HepG2 (cell line): ENCODE measurements at regions not wholly inside any gene's neighbourhood (a gene's known extent, or its start where the extent isn't known, plus 50 kb on each side); places are given as distances from the start of the nearest gene placed in this dataset.

Source experiments
- ATAC-seq: fragments of 200-7000 bp; cut with Tn5 transposase; 3 replicates; pipeline ENCODE4 v1.9.1; 2020; ENCODE audit warnings: mild to moderate bottlenecking, moderate library complexity
- BruUV-seq: library from RNA; stranded (reverse); fragments of 400-500 nt; replicated peaks from 2 replicates; lab custom pipeline; 2021; lab: Mats Ljungman, UMichigan
- CTCF ChIA-PET: fragments of 300-600 bp; formaldehyde crosslinking; extraction: SDS; loops from one replicate; lab custom pipeline; 2021; ENCODE audit warnings: low total read pairs, inconsistent platforms, low intra/inter-chr PET ratio; lab: Yijun Ruan, JAX
- POLR2A ChIA-PET: fragments of 350-600 bp; sonication (Branson Sonifier 250); formaldehyde crosslinking; loops from one replicate; lab custom pipeline; 2020; ENCODE audit warnings: antibody characterized with exemption, inconsistent platforms; lab: Yijun Ruan, JAX
- DNase-seq: peaks from one replicate; pipeline ENCODE4 v3.0.0-alpha.2; 2015; ENCODE audit warnings: low spot score
- FAIRE-seq: peaks from 3 replicates; lab custom pipeline; 2011; peaks lifted over from hg19 to GRCh38; lab: Jason Lieb, UNC
- H2AFZ ChIP-seq: one replicate; pipeline ENCODE4 v1.6.1; 2011; ENCODE audit warnings: low read length, inconsistent platforms
- H3K27ac ChIP-seq: fragments of 300-600 bp; 3 replicates; pipeline ENCODE4 v1.8.0; 2011; ENCODE audit warnings: mixed run types, mild to moderate bottlenecking, mixed read lengths, low read length, inconsistent platforms; ENCODE audit not compliant: insufficient read depth; ENCODE audit errors: extremely low read length
- H3K27me3 ChIP-seq, 2 experiments: fragments of 200-600 bp in 1 of 2; 2 replicates in 1 of 2; 3 replicates in 1 of 2; pipeline versions ENCODE4 v1.6.0 to v1.8.0; 2011; ENCODE audit warnings: low read length in 2 of 2, mild to moderate bottlenecking in 2 of 2, moderate library complexity in 2 of 2, inconsistent platforms in 1 of 2; ENCODE audit not compliant: insufficient read depth in 2 of 2, control insufficient read depth in 1 of 2
- H3K36me3 ChIP-seq, 2 experiments: fragments of 200-600 bp in 1 of 2; replicated peaks in 1 of 2; 2 replicates in 1 of 2; 3 replicates in 1 of 2; pipeline versions ENCODE4 v1.5.1 to v1.8.0; 2011; ENCODE audit warnings: low read length in 2 of 2, inconsistent platforms in 1 of 2; ENCODE audit not compliant: insufficient read depth in 2 of 2, control insufficient read depth in 1 of 2
- H3K4me1 ChIP-seq: 2 replicates; pipeline ENCODE4 v1.5.1; 2012; ENCODE audit warnings: low read length, inconsistent platforms; ENCODE audit not compliant: insufficient read depth
- H3K4me2 ChIP-seq: 2 replicates; pipeline ENCODE4 v1.6.0; 2011; ENCODE audit warnings: low read depth, low read length, inconsistent platforms
- H3K4me3 ChIP-seq, 3 experiments: fragments of 200-600 bp in 1 of 3; sonication (generic), shearing (Covaris generic) in 1 of 3; replicated peaks in 1 of 3; 2 replicates each; pipeline ENCODE4 v1.5.1; 2011 to 2016; ENCODE audit warnings: low read length in 3 of 3, inconsistent platforms in 2 of 3, low read depth in 2 of 3, mild to moderate bottlenecking in 2 of 3, control low read depth in 1 of 3, mixed read lengths in 1 of 3; ENCODE audit not compliant: insufficient read depth in 1 of 3
- H3K79me2 ChIP-seq: one replicate; pipeline ENCODE4 v1.6.1; 2011; ENCODE audit warnings: low read length, inconsistent platforms; ENCODE audit not compliant: insufficient read depth
- H3K9ac ChIP-seq: 2 replicates; pipeline ENCODE4 v1.6.0; 2011; ENCODE audit warnings: mild to moderate bottlenecking, low read depth, low read length, inconsistent platforms; ENCODE audit not compliant: insufficient read depth
- H3K9me3 ChIP-seq: 2 replicates; pipeline ENCODE4 v1.5.1; 2012; ENCODE audit warnings: mild to moderate bottlenecking, low read length
- H4K20me1 ChIP-seq: 2 replicates; pipeline ENCODE4 v1.6.0; 2011; ENCODE audit warnings: inconsistent platforms, mild to moderate bottlenecking, low read length, moderate library complexity; ENCODE audit not compliant: insufficient read depth
- CEBPB ChIP-seq: IDR thresholded peaks from 2 replicates; pipeline ENCODE4 v1.6.1; 2011; ENCODE audit warnings: low read depth, low read length, improper control_type of control experiment, borderline replicate concordance
- ELK4 ChIP-seq: sonication (generic); formaldehyde crosslinking; IDR thresholded peaks from 2 replicates; pipeline ENCODE4 v1.9.0; 2021; ENCODE audit warnings: missing genetic modification reagents, borderline replicate concordance
- ISX ChIP-seq: sonication (generic); formaldehyde crosslinking; conservative IDR thresholded peaks from 2 replicates; pipeline ENCODE4 v1.5.0; 2020; ENCODE audit warnings: missing genetic modification reagents
- MATR3 ChIP-seq: sonication (generic); formaldehyde crosslinking; IDR thresholded peaks from 2 replicates; pipeline ENCODE4 v1.4.0; 2020; ENCODE audit warnings: missing genetic modification reagents
- SAP130 ChIP-seq: IDR thresholded peaks from 2 replicates; pipeline ENCODE4 v1.6.1; 2016; ENCODE audit warnings: low read depth
- SIN3B ChIP-seq: fragments of 150-350 bp; IDR thresholded peaks from 2 replicates; pipeline ENCODE4 v1.6.1; 2014; ENCODE audit warnings: low read length
- ZBTB1 ChIP-seq: sonication (generic); formaldehyde crosslinking; IDR thresholded peaks from 2 replicates; pipeline ENCODE4 v1.4.0; 2020; ENCODE audit warnings: missing genetic modification reagents, borderline replicate concordance
- ZNF224 ChIP-seq: sonication (generic); formaldehyde crosslinking; IDR thresholded peaks from 2 replicates; pipeline ENCODE4 v1.5.0; 2020; ENCODE audit warnings: mild to moderate bottlenecking, missing genetic modification reagents
- ZNF253 ChIP-seq: sonication (generic); formaldehyde crosslinking; IDR thresholded peaks from 2 replicates; pipeline ENCODE4 v1.8.0; 2022; ENCODE audit warnings: mild to moderate bottlenecking, missing genetic modification reagents, borderline replicate concordance
- ZNF431 ChIP-seq: sonication (generic); formaldehyde crosslinking; IDR thresholded peaks from 2 replicates; pipeline ENCODE4 v1.9.0; 2022; ENCODE audit warnings: missing genetic modification reagents, low read depth, mild to moderate bottlenecking, borderline replicate concordance
- ZNF546 ChIP-seq: sonication (generic); formaldehyde crosslinking; conservative IDR thresholded peaks from 2 replicates; pipeline ENCODE4 v1.8.1; 2023; ENCODE audit warnings: mild to moderate bottlenecking, missing genetic modification reagents
- ZNF629 ChIP-seq: sonication (generic); formaldehyde crosslinking; conservative IDR thresholded peaks from 2 replicates; pipeline ENCODE4 v1.5.0; 2020; ENCODE audit warnings: missing genetic modification reagents
- ZNF777 ChIP-seq: sonication (generic); formaldehyde crosslinking; IDR thresholded peaks from 2 replicates; pipeline ENCODE4 v1.4.0; 2020; ENCODE audit warnings: missing genetic modification reagents
- ZNF83 ChIP-seq: sonication (generic); formaldehyde crosslinking; IDR thresholded peaks from 2 replicates; pipeline ENCODE4 v1.4.0; 2020; ENCODE audit warnings: missing genetic modification reagents, mild to moderate bottlenecking, borderline replicate concordance
- ZSCAN5A ChIP-seq: sonication (generic); formaldehyde crosslinking; IDR thresholded peaks from 2 replicates; pipeline ENCODE4 v1.8.0; 2022; ENCODE audit warnings: mild to moderate bottlenecking, missing genetic modification reagents, borderline replicate concordance
- WGBS: methylation state at CpG from one replicate; pipeline ENCODE4 v1.1.6; 2017; ENCODE audit warnings: low lambda C conversion rate; 5-methylcytosine and 5-hydroxymethylcytosine counted together
- in situ Hi-C: cut with HindIII; loops from 2 replicates; pipeline ENCODE4 v1.10.0; 2017; ENCODE audit warnings: low pct_unique_long_range_greater_than_20kb; ENCODE audit not compliant: extremely low pct_ligation_motif_present
- intact Hi-C: fragments of 100-400 bp; cut with micrococcal nuclease; formaldehyde crosslinking; loops from one replicate; pipeline ENCODE4 v1.10.0; 2022; ENCODE audit not compliant: unreplicated experiment
- TF ChIP-seq, protein P1 (sequence below): sonication (generic); formaldehyde crosslinking; IDR thresholded peaks from 2 replicates; pipeline ENCODE4 v1.4.0; 2020; ENCODE audit warnings: mild to moderate bottlenecking, missing genetic modification reagents

- no peak for FAIRE-seq
- intact Hi-C loops (no loop called here), in situ Hi-C loops (no loop called here)
- Histone ChIP-seq H3K9ac (no peak overlapping the region), H2AFZ (no peak overlapping the region), H3K4me2 (no peak overlapping the region), H4K20me1 (no peaks in the 10 kb centered on the region), H3K27ac (no peak overlapping the region), H3K9me3 (no peaks in the 10 kb centered on the region), H3K27me3 (no peaks in the 10 kb centered on the region; a peak in 1 of 5 replicates), H3K79me2 (no peaks in the 10 kb centered on the region), H3K36me3 (no peaks in the 10 kb centered on the region), H3K4me3 (no peak overlapping the region), H3K4me1 (no peaks in the 10 kb centered on the region)
- no peak for ATAC-seq
- POLR2A ChIA-PET = no interaction called here
- DNase-seq = no peak
- no peak for TF ChIP-seq MATR3 (CRISPR knock-in tag)
- TF ChIP-seq ZSCAN5A = no peak
- no peak for TF ChIP-seq ELK4
- no TSS peak for BruUV-seq
- CTCF ChIA-PET = no interaction called here
These were observed 114.5 kb upstream of the PAQR3 start for GRCh38 chr4:79053754-79054153.

DNA sequence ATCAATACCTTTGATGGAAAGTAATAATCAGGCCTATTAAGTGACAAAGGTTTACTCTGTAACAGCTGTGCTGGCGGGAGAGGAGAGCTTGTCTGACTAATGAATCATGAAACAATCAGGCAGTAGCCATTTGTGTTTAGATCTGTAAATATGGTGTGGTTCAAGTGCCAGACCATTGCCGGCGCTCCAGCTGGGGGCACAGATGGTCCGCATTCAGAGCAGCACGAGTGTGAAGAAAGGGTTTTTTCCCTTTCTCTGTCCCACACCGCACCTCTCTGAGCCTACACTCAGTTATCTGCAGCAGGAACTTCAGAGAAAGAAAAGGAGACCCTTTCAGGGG lies 111.3 kb upstream of the PAQR3 start:
- BruUV-seq = no TSS peak
- ChIA-PET POLR2A (no interaction called here), CTCF (no interaction called here)
- TF ChIP-seq SIN3B = no peak
- no peak for TF ChIP-seq ZNF83 (CRISPR knock-in tag)
- no peak for TF ChIP-seq SAP130 (CRISPR knock-in tag)
- no peak for TF ChIP-seq ISX
- TF ChIP-seq, protein P1, sequence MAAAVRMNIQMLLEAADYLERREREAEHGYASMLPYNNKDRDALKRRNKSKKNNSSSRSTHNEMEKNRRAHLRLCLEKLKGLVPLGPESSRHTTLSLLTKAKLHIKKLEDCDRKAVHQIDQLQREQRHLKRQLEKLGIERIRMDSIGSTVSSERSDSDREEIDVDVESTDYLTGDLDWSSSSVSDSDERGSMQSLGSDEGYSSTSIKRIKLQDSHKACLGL (CRISPR knock-in tag) = no peak
- no peak for TF ChIP-seq ZNF629 (CRISPR knock-in tag)
- no peak for TF ChIP-seq ZNF224
- no peak for TF ChIP-seq ZNF253
- TF ChIP-seq ZNF431 (CRISPR knock-in tag) = no peak
- TF ChIP-seq ZBTB1 (CRISPR knock-in tag) = no peak
- TF ChIP-seq ZNF546 = no peak
- no peak for TF ChIP-seq ZNF777 (CRISPR knock-in tag)
- TF ChIP-seq CEBPB = no peak
- H3K36me3 ChIP-seq = no peaks in the 10 kb centered on the region
- H3K9me3 ChIP-seq = no peaks in the 10 kb centered on the region
- H3K79me2 ChIP-seq = no peaks in the 10 kb centered on the region
- ATAC-seq (no peak), FAIRE-seq (no peak), DNase-seq (no peak)
- H3K9ac ChIP-seq = no peak overlapping the region
- H4K20me1 ChIP-seq = no peaks in the 10 kb centered on the region
- H3K4me2 ChIP-seq = no peak overlapping the region
- WGBS = 10% methylated on average over 6 of the region's 6 CpGs
- H3K4me1 ChIP-seq = no peaks in the 10 kb centered on the region
- no peaks in the 10 kb centered on the region; a peak in 1 of 5 replicates for H3K27me3 ChIP-seq
- H3K27ac ChIP-seq = no peak overlapping the region
- no peak overlapping the region for H2AFZ ChIP-seq
- in situ Hi-C loops = no loop called here
- no peak overlapping the region for H3K4me3 ChIP-seq
- intact Hi-C loops = no loop called here
